Keratinocyte (primary cell): ENCODE measurements at regions not wholly inside any gene's neighbourhood (a gene's known extent, or its start where the extent isn't known, plus 50 kb on each side); places are given as distances from the start of the nearest gene placed in this dataset.

ENCODE experiments used
- DNase-seq: peaks from one replicate; pipeline ENCODE4 v3.0.0-alpha.2; 2011; ENCODE audit warnings: low read depth, missing footprints, low spot score
- FAIRE-seq: peaks from 2 replicates; lab custom pipeline; 2011; peaks lifted over from hg19 to GRCh38; lab: Jason Lieb, UNC
- H2AFZ ChIP-seq: 2 replicates; pipeline ENCODE4 v1.6.0; 2012; ENCODE audit warnings: low read length, control low read depth, inconsistent platforms; ENCODE audit not compliant: control insufficient read depth
- H3K27ac ChIP-seq: 2 replicates; pipeline ENCODE4 v1.5.1; 2011; ENCODE audit warnings: low read length; ENCODE audit not compliant: control insufficient read depth, insufficient read depth
- H3K27me3 ChIP-seq: 3 replicates; pipeline ENCODE4 v1.6.0; 2011; ENCODE audit warnings: low read length; ENCODE audit not compliant: control insufficient read depth, insufficient read depth; ENCODE audit errors: extremely low read depth
- H3K36me3 ChIP-seq, 2 experiments: 2 replicates in 1 of 2; 3 replicates in 1 of 2; pipeline ENCODE4 v1.5.1; 2011; ENCODE audit warnings: low read length in 2 of 2, mild to moderate bottlenecking in 1 of 2; ENCODE audit not compliant: control insufficient read depth in 2 of 2, insufficient read depth in 2 of 2; ENCODE audit errors: extremely low read depth in 1 of 2
- H3K4me1 ChIP-seq: 3 replicates; pipeline ENCODE4 v1.5.1; 2011; ENCODE audit warnings: low read length; ENCODE audit not compliant: control insufficient read depth, insufficient read depth; ENCODE audit errors: extremely low read depth
- H3K4me2 ChIP-seq: 3 replicates; pipeline ENCODE4 v1.6.0; 2011; ENCODE audit warnings: low read depth, low read length; ENCODE audit not compliant: control insufficient read depth, insufficient read depth; ENCODE audit errors: extremely low read depth
- H3K4me3 ChIP-seq, 3 experiments: fragments of 200-600 bp in 1 of 3; sonication (generic) in 1 of 3; 2 replicates in 2 of 3; 3 replicates in 1 of 3; pipeline ENCODE4 v1.5.1; 2011 to 2016; ENCODE audit warnings: low read length in 3 of 3, mild to moderate bottlenecking in 3 of 3, control low read depth in 2 of 3, inconsistent platforms in 1 of 3, low read depth in 1 of 3, mixed read lengths in 1 of 3, mixed run types in 1 of 3, moderate library complexity in 1 of 3; ENCODE audit not compliant: control insufficient read depth in 2 of 3, insufficient read depth in 2 of 3; ENCODE audit errors: extremely low read depth in 1 of 3
- H3K79me2 ChIP-seq: 2 replicates; pipeline ENCODE4 v1.6.0; 2012; ENCODE audit warnings: low read length; ENCODE audit not compliant: control insufficient read depth, insufficient read depth
- H3K9ac ChIP-seq: 3 replicates; pipeline ENCODE4 v1.6.0; 2011; ENCODE audit warnings: low read length; ENCODE audit not compliant: control insufficient read depth, insufficient read depth; ENCODE audit errors: extremely low read depth
- H3K9me1 ChIP-seq: 3 replicates; pipeline ENCODE4 v1.6.0; 2011; ENCODE audit warnings: low read length; ENCODE audit not compliant: control insufficient read depth, insufficient read depth; ENCODE audit errors: extremely low read depth
- H3K9me3 ChIP-seq: 2 replicates; pipeline ENCODE4 v1.5.1; 2012; ENCODE audit warnings: low read depth, low read length; ENCODE audit not compliant: control insufficient read depth
- H4K20me1 ChIP-seq: 3 replicates; pipeline ENCODE4 v1.6.0; 2011; ENCODE audit warnings: low read length; ENCODE audit not compliant: control insufficient read depth, insufficient read depth; ENCODE audit errors: extremely low read depth
- CTCF ChIP-seq, 3 experiments: IDR thresholded peaks in 1 of 3; conservative IDR thresholded peaks in 1 of 3; optimal IDR thresholded peaks in 1 of 3; 2 replicates in 2 of 3; 3 replicates in 1 of 3; pipeline versions ENCODE3 to v1.5.1; 2011; ENCODE audit warnings: low read length in 3 of 3, mild to moderate bottlenecking in 3 of 3, moderate library complexity in 2 of 3, control low read depth in 1 of 3, inconsistent platforms in 1 of 3; ENCODE audit not compliant: insufficient read depth in 2 of 3; ENCODE audit errors: extremely low read depth in 1 of 3
- EZH2 ChIP-seq: IDR thresholded peaks from one replicate; pipeline ENCODE4 v1.6.1; 2012; ENCODE audit warnings: inconsistent platforms, mild to moderate bottlenecking, low read length, moderate library complexity
- dilution Hi-C: fragments of 300-500 bp; cut with MboI; formaldehyde crosslinking; loops from one replicate; pipeline ENCODE4 v1.7.0; 2020; ENCODE audit warnings: low sequenced_read_pairs; ENCODE audit not compliant: extremely low pct_ligation_motif_present

- Histone ChIP-seq H4K20me1 (no peaks in the 10 kb centered on the region), H3K4me1 (peaks cover 20% of the 10 kb centered on the region), H3K9me1 (no peaks in the 10 kb centered on the region), H3K36me3 (no peaks in the 10 kb centered on the region), H3K9me3 (peaks cover 2% of the 10 kb centered on the region), H3K27me3 (no peaks in the 10 kb centered on the region), H3K79me2 (no peaks in the 10 kb centered on the region), H3K27ac (no peak overlapping the region), H3K9ac (no peak overlapping the region), H3K4me3 (no peak overlapping the region), H3K4me2 (no peak overlapping the region), H2AFZ (no peak overlapping the region)
- TF ChIP-seq CTCF (optimal IDR thresholded peaks at IDR 0.05 in 1 of 3, IDR thresholded peaks at IDR 0.05 in 1 of 3, conservative IDR thresholded peaks at IDR 0.05 in 1 of 3; ENCODE audit: extremely low read depth in 1 of 3, insufficient read depth in 2 of 3, low read length in 3 of 3) (no peak), EZH2 (no peak)
- no peak for FAIRE-seq
- DNase-seq = no peak
- dilution Hi-C loops = no loop called here
Measured at GRCh38 chr1:229098361-229098760, 172.6 kb upstream of the RAB4A start.

GRCh38 chr1:229098903-229099578, 171.9 kb upstream of the RAB4A start:
- Histone ChIP-seq H3K36me3 (no peaks in the 10 kb centered on the region), H3K9me3 (peaks cover 2% of the 10 kb centered on the region), H3K4me2 (no peak overlapping the region), H3K9me1 (no peaks in the 10 kb centered on the region), H3K4me1 (peaks cover 15% of the 10 kb centered on the region), H4K20me1 (no peaks in the 10 kb centered on the region), H3K79me2 (no peaks in the 10 kb centered on the region), H2AFZ (no peak overlapping the region), H3K27ac (no peak overlapping the region), H3K27me3 (no peaks in the 10 kb centered on the region), H3K4me3 (no peak overlapping the region), H3K9ac (no peak overlapping the region)
- dilution Hi-C loops = no loop called here
- DNase-seq (no peak), FAIRE-seq (no peak)
- TF ChIP-seq EZH2 = no peak
- TF ChIP-seq CTCF (optimal IDR thresholded peaks at IDR 0.05 in 1 of 3, IDR thresholded peaks at IDR 0.05 in 1 of 3, conservative IDR thresholded peaks at IDR 0.05 in 1 of 3; ENCODE audit: extremely low read depth in 1 of 3, insufficient read depth in 2 of 3, low read length in 3 of 3) = no peak
